H9 (cell line): ENCODE measurements at regions not wholly inside any gene's neighbourhood (a gene's known extent, or its start where the extent isn't known, plus 50 kb on each side); places are given as distances from the start of the nearest gene placed in this dataset.

Source experiments
- DNase-seq: peaks from one replicate; pipeline ENCODE4 v3.0.0-alpha.2; 2017
- H2AFZ ChIP-seq: one replicate; pipeline ENCODE4 v1.6.1; 2013; ENCODE audit warnings: mild to moderate bottlenecking, low read length, control low read depth, moderate library complexity
- H2AK5ac ChIP-seq: 2 replicates; pipeline ENCODE4 v1.6.1; 2013; ENCODE audit warnings: low read length, control low read depth, mixed read lengths; ENCODE audit not compliant: insufficient read length
- H2BK120ac ChIP-seq: one replicate; pipeline ENCODE4 v1.6.1; 2013; ENCODE audit warnings: low read depth, mild to moderate bottlenecking, low read length, control low read depth, inconsistent platforms; ENCODE audit not compliant: poor library complexity, severe bottlenecking
- H2BK12ac ChIP-seq: 2 replicates; pipeline ENCODE4 v1.6.1; 2013; ENCODE audit warnings: low read length, control low read depth, mixed read lengths, low read depth; ENCODE audit not compliant: insufficient read length
- H2BK15ac ChIP-seq: 2 replicates; pipeline ENCODE4 v1.6.1; 2013; ENCODE audit warnings: low read depth, low read length, control low read depth
- H2BK20ac ChIP-seq: one replicate; pipeline ENCODE4 v1.6.1; 2013; ENCODE audit warnings: low read depth, mild to moderate bottlenecking, low read length, control low read depth, inconsistent platforms; ENCODE audit not compliant: poor library complexity, severe bottlenecking
- H2BK5ac ChIP-seq: 2 replicates; pipeline ENCODE4 v1.6.1; 2013; ENCODE audit warnings: low read length, control low read depth, mixed read lengths; ENCODE audit not compliant: insufficient read length
- H3K14ac ChIP-seq: 2 replicates; pipeline ENCODE4 v1.6.1; 2013; ENCODE audit warnings: low read length, control low read depth; ENCODE audit not compliant: insufficient read depth
- H3K18ac ChIP-seq: 2 replicates; pipeline ENCODE4 v1.6.1; 2013; ENCODE audit warnings: low read depth, mild to moderate bottlenecking, mixed read lengths, low read length, control low read depth; ENCODE audit not compliant: insufficient read length
- H3K23ac ChIP-seq: 2 replicates; pipeline ENCODE4 v1.6.1; 2013; ENCODE audit warnings: low read length, control low read depth, mixed read lengths, low read depth; ENCODE audit not compliant: insufficient read length
- H3K23me2 ChIP-seq: 2 replicates; pipeline ENCODE4 v1.6.1; 2013; ENCODE audit warnings: low read depth, mild to moderate bottlenecking, mixed read lengths, low read length, control low read depth; ENCODE audit not compliant: insufficient read length, poor library complexity, severe bottlenecking
- H3K27ac ChIP-seq: 2 replicates; pipeline ENCODE4 v1.5.1; 2013; ENCODE audit warnings: low read length, control low read depth, mixed read lengths, low read depth; ENCODE audit not compliant: insufficient read length
- H3K27me3 ChIP-seq: 2 replicates; pipeline ENCODE4 v1.6.1; 2013; ENCODE audit warnings: low read length, control low read depth, inconsistent platforms; ENCODE audit not compliant: insufficient read depth
- H3K4ac ChIP-seq: 2 replicates; pipeline ENCODE4 v1.6.1; 2013; ENCODE audit warnings: low read depth, mild to moderate bottlenecking, control low read depth, inconsistent platforms, low read length, moderate library complexity
- H3K4me1 ChIP-seq: 2 replicates; pipeline ENCODE4 v1.6.1; 2013; ENCODE audit warnings: low read length, control low read depth, inconsistent platforms; ENCODE audit not compliant: insufficient read depth
- H3K4me2 ChIP-seq: 2 replicates; pipeline ENCODE4 v1.6.1; 2013; ENCODE audit warnings: low read length, control low read depth, mixed read lengths; ENCODE audit not compliant: insufficient read length, insufficient read depth
- H3K56ac ChIP-seq: 2 replicates; pipeline ENCODE4 v1.6.1; 2013; ENCODE audit warnings: low read depth, mild to moderate bottlenecking, mixed read lengths, low read length, control low read depth; ENCODE audit not compliant: insufficient read length
- H3K79me1 ChIP-seq: 2 replicates; pipeline ENCODE4 v1.6.1; 2013; ENCODE audit warnings: low read depth, mild to moderate bottlenecking, moderate library complexity, low read length, control low read depth, inconsistent platforms; ENCODE audit not compliant: insufficient read depth, poor library complexity, severe bottlenecking
- H3K79me2 ChIP-seq: 2 replicates; pipeline ENCODE4 v1.6.1; 2013; ENCODE audit warnings: low read length, control low read depth, inconsistent platforms; ENCODE audit not compliant: insufficient read depth
- H3K9ac ChIP-seq: 2 replicates; pipeline ENCODE4 v1.6.1; 2013; ENCODE audit warnings: low read length, control low read depth, mixed read lengths; ENCODE audit not compliant: insufficient read length; ENCODE audit errors: extremely low read depth
- H3K9me3 ChIP-seq: one replicate; pipeline ENCODE4 v1.6.1; 2013; ENCODE audit warnings: low read depth, low read length, inconsistent platforms; ENCODE audit not compliant: control insufficient read depth
- H3T11ph ChIP-seq: one replicate; pipeline ENCODE4 v1.6.1; 2013; ENCODE audit warnings: mild to moderate bottlenecking, low read length, control low read depth, inconsistent platforms
- H4K20me1 ChIP-seq: one replicate; pipeline ENCODE4 v1.6.1; 2013; ENCODE audit not compliant: control insufficient read depth, insufficient read length, insufficient read depth
- H4K5ac ChIP-seq: 2 replicates; pipeline ENCODE4 v1.6.1; 2013; ENCODE audit warnings: low read depth, mild to moderate bottlenecking, mixed read lengths, low read length, control low read depth; ENCODE audit not compliant: insufficient read length
- H4K8ac ChIP-seq: replicated peaks from 2 replicates; pipeline ENCODE4 v1.6.1; 2013; ENCODE audit warnings: low read length, control low read depth, mixed read lengths, low read depth; ENCODE audit not compliant: insufficient read length
- H4K91ac ChIP-seq: 2 replicates; pipeline ENCODE4 v1.6.1; 2013; ENCODE audit warnings: low read depth, mild to moderate bottlenecking, moderate library complexity, mixed read lengths, low read length, control low read depth; ENCODE audit not compliant: insufficient read length
- H3K27ac Mint-ChIP-seq, 3 experiments: 2 replicates in 2 of 3; 3 replicates in 1 of 3; pipeline ENCODE4 v1.8.0; 2020 to 2021; ENCODE audit warnings: mixed read lengths in 3 of 3, mild to moderate bottlenecking in 1 of 3, moderate library complexity in 1 of 3
- H3K27me3 Mint-ChIP-seq: 2 replicates; pipeline ENCODE4 v1.8.0; 2021; ENCODE audit warnings: low read depth, mild to moderate bottlenecking, moderate library complexity, mixed read lengths
- H3K36me3 Mint-ChIP-seq, 3 experiments: 2 replicates in 2 of 3; 3 replicates in 1 of 3; pipeline ENCODE4 v1.8.0; 2020 to 2021; ENCODE audit warnings: low read depth in 3 of 3, mixed read lengths in 3 of 3; ENCODE audit not compliant: insufficient read depth in 1 of 3
- H3K4me1 Mint-ChIP-seq, 2 experiments: 2 replicates each; pipeline ENCODE4 v1.8.0; 2020; ENCODE audit warnings: mixed read lengths in 2 of 2
- H3K4me3 Mint-ChIP-seq, 2 experiments: 2 replicates in 1 of 2; 3 replicates in 1 of 2; pipeline ENCODE4 v1.8.0; 2020 to 2021; ENCODE audit warnings: mild to moderate bottlenecking in 2 of 2, mixed read lengths in 2 of 2, moderate library complexity in 1 of 2
- H3K9me3 Mint-ChIP-seq, 2 experiments: 2 replicates in 1 of 2; 3 replicates in 1 of 2; pipeline ENCODE4 v1.8.0; 2020; ENCODE audit warnings: mild to moderate bottlenecking in 2 of 2, mixed read lengths in 2 of 2, moderate library complexity in 1 of 2
- CTCF ChIP-seq: fragments of 200-600 bp; sonication (generic); conservative IDR thresholded peaks from 3 replicates; pipeline ENCODE4 v1.8.0; 2021; ENCODE audit warnings: antibody characterized with exemption, mild to moderate bottlenecking
- whole genome bisulfite sequencing: extraction: QIAGEN DNeasy Blood & Tissue Kit; methylation state at CpG from one replicate; pipeline ENCODE4 v1.1.7; 2013; ENCODE audit warnings: missing lambda C conversion rate, low lambda C conversion rate, mixed read lengths; ENCODE audit not compliant: insufficient read length; ENCODE audit errors: extremely low coverage; 5-methylcytosine and 5-hydroxymethylcytosine counted together

GRCh38 chr5:114657342-114658130 lies 295.7 kb downstream of the KCNN2 start:
- H3K27me3 ChIP-seq = no peaks in the 10 kb centered on the region
- H4K91ac ChIP-seq = no peak overlapping the region

More at GRCh38 chr5:114657342-114658130, 295.7 kb downstream of the KCNN2 start:
- no peak overlapping the region for H2AFZ ChIP-seq
- no peak overlapping the region for H3T11ph ChIP-seq
- Mint-ChIP-seq H3K9me3 (no peaks in the 10 kb centered on the region), H3K4me1 (peaks cover 10 to 12% of the 10 kb centered on the region in 2 experiments; a peak in 3 of 4 replicates), H3K27ac (no peak overlapping the region), H3K27me3 (no peaks in the 10 kb centered on the region), H3K4me3 (no peak overlapping the region), H3K36me3 (no peaks in the 10 kb centered on the region)
- no peak overlapping the region for H2BK120ac ChIP-seq
- H3K79me1 ChIP-seq = no peaks in the 10 kb centered on the region
- WGBS = no CpG with 5 or more reads among the region's 6 CpGs
- no peak for DNase-seq
- no peak overlapping the region for H3K4ac ChIP-seq
- no peak overlapping the region for H3K27ac ChIP-seq
- no peak overlapping the region for H3K9ac ChIP-seq
- H3K4me1 ChIP-seq = no peaks in the 10 kb centered on the region
- H2BK15ac ChIP-seq = no peak overlapping the region
- H3K23ac ChIP-seq = no peak overlapping the region
- H4K5ac ChIP-seq = no peak overlapping the region
- no peak overlapping the region for H3K56ac ChIP-seq
- H4K20me1 ChIP-seq = no peaks in the 10 kb centered on the region
- H2AK5ac ChIP-seq = no peak overlapping the region
- no peak for TF ChIP-seq CTCF
- H2BK5ac ChIP-seq = no peak overlapping the region
- no peak overlapping the region for H2BK12ac ChIP-seq
- H3K4me2 ChIP-seq = no peak overlapping the region
- no peak overlapping the region for H4K8ac ChIP-seq
- H3K23me2 ChIP-seq = no peaks in the 10 kb centered on the region
- H2BK20ac ChIP-seq = no peak overlapping the region
- H3K79me2 ChIP-seq = no peaks in the 10 kb centered on the region
- H3K9me3 ChIP-seq = no peaks in the 10 kb centered on the region
- H3K18ac ChIP-seq = no peak overlapping the region
- no peak overlapping the region for H3K14ac ChIP-seq
